ENCODE measurements at regions not wholly inside any gene's neighbourhood (a gene's known extent, or its start where the extent isn't known, plus 50 kb on each side); places are given as distances from the start of the nearest gene placed in this dataset.

DNA sequence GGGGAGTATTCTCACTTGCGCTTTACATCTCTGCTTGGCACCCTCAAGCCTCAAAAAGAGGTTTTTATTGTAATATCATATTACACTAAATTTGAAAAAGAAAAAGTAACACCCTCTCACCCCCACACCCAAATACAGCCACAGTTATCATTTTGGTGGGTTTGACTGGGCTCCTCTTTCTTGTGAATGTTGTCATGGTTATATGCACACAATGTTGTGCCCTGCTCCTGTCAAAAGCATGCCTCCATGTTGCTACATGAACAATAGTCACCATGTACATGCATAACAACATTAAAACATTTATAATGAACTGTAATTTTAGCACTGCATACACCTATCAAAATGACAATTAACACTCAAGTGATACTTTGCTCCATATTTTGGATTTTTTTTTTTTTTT, 100.2 kb downstream of the BCL2L11 start:
- ChIA-PET POLR2A (no interaction called here), CTCF (no interaction called here)
- in situ Hi-C loops (cut with HindIII; ENCODE audit: low pct_unique_long_range_greater_than_20kb, low sequenced_read_pairs) = no loop called here
- Histone ChIP-seq H3K4me3 (ENCODE audit: low read depth in 2 of 2, low read length in 2 of 2) (no peak overlapping the region), H3K4me1 (ENCODE audit: control insufficient read depth, insufficient read depth, low read length) (no peaks in the 10 kb centered on the region), H3K36me3 (ENCODE audit: control insufficient read depth, insufficient read depth, low read length) (no peaks in the 10 kb centered on the region), H3K9me3 (ENCODE audit: control insufficient read depth, insufficient read depth, low read depth, low read length) (no peaks in the 10 kb centered on the region), H3K27me3 (ENCODE audit: control insufficient read depth, insufficient read depth, low read length) (no peaks in the 10 kb centered on the region), H3K27ac (ENCODE audit: low read length) (no peak overlapping the region)
- no peak for DNase-seq (ENCODE audit: low read depth, low spot score)
- BruUV-seq (replicated peaks) = no TSS peak
- intact Hi-C loops (cut with micrococcal nuclease; ENCODE audit: unreplicated experiment) = no loop called here
- ATAC-seq = no peak
- no peak for TF ChIP-seq TCF7L2 (IDR thresholded peaks at IDR 0.05; ENCODE audit: low read depth, low read length)
- no peak for TF ChIP-seq REST (IDR thresholded peaks at IDR 0.05; ENCODE audit: insufficient read depth in 1 of 2, low read depth in 2 of 2, low read length in 1 of 2)
- TF ChIP-seq, protein P1, sequence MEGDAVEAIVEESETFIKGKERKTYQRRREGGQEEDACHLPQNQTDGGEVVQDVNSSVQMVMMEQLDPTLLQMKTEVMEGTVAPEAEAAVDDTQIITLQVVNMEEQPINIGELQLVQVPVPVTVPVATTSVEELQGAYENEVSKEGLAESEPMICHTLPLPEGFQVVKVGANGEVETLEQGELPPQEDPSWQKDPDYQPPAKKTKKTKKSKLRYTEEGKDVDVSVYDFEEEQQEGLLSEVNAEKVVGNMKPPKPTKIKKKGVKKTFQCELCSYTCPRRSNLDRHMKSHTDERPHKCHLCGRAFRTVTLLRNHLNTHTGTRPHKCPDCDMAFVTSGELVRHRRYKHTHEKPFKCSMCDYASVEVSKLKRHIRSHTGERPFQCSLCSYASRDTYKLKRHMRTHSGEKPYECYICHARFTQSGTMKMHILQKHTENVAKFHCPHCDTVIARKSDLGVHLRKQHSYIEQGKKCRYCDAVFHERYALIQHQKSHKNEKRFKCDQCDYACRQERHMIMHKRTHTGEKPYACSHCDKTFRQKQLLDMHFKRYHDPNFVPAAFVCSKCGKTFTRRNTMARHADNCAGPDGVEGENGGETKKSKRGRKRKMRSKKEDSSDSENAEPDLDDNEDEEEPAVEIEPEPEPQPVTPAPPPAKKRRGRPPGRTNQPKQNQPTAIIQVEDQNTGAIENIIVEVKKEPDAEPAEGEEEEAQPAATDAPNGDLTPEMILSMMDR (IDR thresholded peaks at IDR 0.05) = no peak
- no peak for TF ChIP-seq SIN3A (IDR thresholded peaks at IDR 0.05; ENCODE audit: borderline replicate concordance, insufficient read depth, low read depth, low read length)
- no peak for TF ChIP-seq POLR2AphosphoS5 (IDR thresholded peaks at IDR 0.05; ENCODE audit: low read depth, low read length)

DNA sequence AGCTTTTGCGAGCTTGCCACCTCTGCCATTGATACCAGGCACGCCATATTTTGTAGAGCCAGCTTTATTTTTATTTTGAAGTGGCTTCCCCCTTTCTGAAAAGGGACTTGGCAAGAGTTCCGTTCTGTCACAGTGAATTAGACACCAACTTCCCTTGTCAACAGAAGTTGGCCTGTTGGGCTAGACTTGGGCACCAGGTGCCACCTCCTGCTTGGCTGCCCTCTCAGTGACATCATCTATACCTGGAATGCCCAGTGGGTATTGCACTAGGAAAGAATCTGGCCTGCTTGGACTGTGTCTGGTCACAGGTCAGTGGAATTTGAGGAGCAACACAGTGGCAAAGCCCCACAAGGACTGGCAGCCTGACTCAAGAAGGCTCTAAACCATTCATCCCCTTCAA, 101.0 kb downstream of the BCL2L11 start:
- intact Hi-C loops (cut with micrococcal nuclease; ENCODE audit: unreplicated experiment) = no loop called here
- ChIA-PET POLR2A (no interaction called here), CTCF (no interaction called here)
- no peak overlapping the region for H3K27ac ChIP-seq (ENCODE audit: low read length)
- DNase-seq (ENCODE audit: low read depth, low spot score) (no peak), ATAC-seq (no peak)
- H3K4me3 ChIP-seq (ENCODE audit: low read depth in 2 of 2, low read length in 2 of 2) = no peak overlapping the region
- in situ Hi-C loops (cut with HindIII; ENCODE audit: low pct_unique_long_range_greater_than_20kb, low sequenced_read_pairs) = no loop called here
- no peaks in the 10 kb centered on the region for H3K27me3 ChIP-seq (ENCODE audit: control insufficient read depth, insufficient read depth, low read length)
- no TSS peak for BruUV-seq (replicated peaks)
- no peaks in the 10 kb centered on the region for H3K4me1 ChIP-seq (ENCODE audit: control insufficient read depth, insufficient read depth, low read length)
- no peaks in the 10 kb centered on the region for H3K9me3 ChIP-seq (ENCODE audit: control insufficient read depth, insufficient read depth, low read depth, low read length)
- TF ChIP-seq REST (IDR thresholded peaks at IDR 0.05; ENCODE audit: insufficient read depth in 1 of 2, low read depth in 2 of 2, low read length in 1 of 2) = no peak
- TF ChIP-seq POLR2AphosphoS5 (IDR thresholded peaks at IDR 0.05; ENCODE audit: low read depth, low read length) = no peak
- no peak for TF ChIP-seq SIN3A (IDR thresholded peaks at IDR 0.05; ENCODE audit: borderline replicate concordance, insufficient read depth, low read depth, low read length)
- TF ChIP-seq TCF7L2 (IDR thresholded peaks at IDR 0.05; ENCODE audit: low read depth, low read length) = no peak
- TF ChIP-seq, protein P1 (IDR thresholded peaks at IDR 0.05) = no peak
- no peaks in the 10 kb centered on the region for H3K36me3 ChIP-seq (ENCODE audit: control insufficient read depth, insufficient read depth, low read length)
